ENCODE measurements at regions not wholly inside any gene's neighbourhood (a gene's known extent, or its start where the extent isn't known, plus 50 kb on each side); places are given as distances from the start of the nearest gene placed in this dataset.
A peak's percentile ranks its signal among the peaks of the same experiment; 100 is the strongest.

GRCh38 chr2:242024751-242025355 is 155.3 kb downstream of the RTP5 start:
- Histone ChIP-seq H3K4me3 (ENCODE audit: insufficient read depth, low read depth, low read length, poor library complexity, severe bottlenecking) (no peak overlapping the region), H3K9me3 (ENCODE audit: control insufficient read depth, low read length) (no peaks in the 10 kb centered on the region), H3K36me3 (ENCODE audit: control insufficient read depth, insufficient read depth, low read length) (no peaks in the 10 kb centered on the region), H3K4me1 (ENCODE audit: control insufficient read depth, insufficient read depth, low read length, poor library complexity, severe bottlenecking) (peaks cover 3% of the 10 kb centered on the region), H3K27me3 (replicated peaks; ENCODE audit: control insufficient read depth, insufficient read depth, low read length, poor library complexity, severe bottlenecking) (no peaks in the 10 kb centered on the region), H3K27ac (ENCODE audit: insufficient read depth, low read length, poor library complexity, severe bottlenecking) (no peak overlapping the region)
- no peak for DNase-seq

DNA sequence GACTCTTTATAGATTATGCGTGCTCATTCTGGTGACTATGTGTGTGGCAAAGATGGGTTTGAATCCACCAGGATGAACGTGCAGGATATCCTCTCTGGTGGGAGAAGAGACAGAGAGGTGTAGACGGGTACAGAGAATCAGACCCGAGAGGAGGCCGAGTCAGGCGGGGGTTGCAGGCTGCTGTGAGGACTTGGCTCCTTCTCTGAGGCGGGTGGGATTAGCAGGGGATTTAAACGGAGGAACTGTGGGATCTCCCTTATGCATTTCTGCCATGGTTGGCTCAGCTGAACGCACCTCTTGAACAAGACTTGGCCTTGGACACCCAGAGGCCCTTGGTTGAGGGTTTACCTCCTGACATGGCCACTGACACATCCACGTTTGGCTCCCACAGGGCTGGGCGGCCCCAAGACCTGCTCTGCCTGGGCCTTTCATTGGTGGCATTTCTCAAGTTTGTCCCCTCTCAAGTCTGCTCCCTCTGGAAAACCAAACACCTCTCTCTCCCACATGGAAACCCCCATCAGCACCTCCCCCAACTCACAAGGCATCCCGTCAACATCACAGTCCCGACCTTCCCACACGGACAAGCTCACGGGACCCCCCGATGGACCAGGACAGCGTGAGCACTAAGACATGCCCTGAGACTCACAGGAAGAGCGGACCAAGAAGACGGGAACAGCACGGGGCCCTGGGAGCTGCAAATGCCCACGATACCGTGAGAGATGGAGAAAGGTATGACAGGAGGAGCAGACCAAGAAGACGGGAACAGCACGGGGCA is 158.3 kb downstream of the RTP5 start:
- no peaks in the 10 kb centered on the region for H3K27me3 ChIP-seq (replicated peaks; ENCODE audit: control insufficient read depth, insufficient read depth, low read length, poor library complexity, severe bottlenecking)
- no peaks in the 10 kb centered on the region for H3K9me3 ChIP-seq (ENCODE audit: control insufficient read depth, low read length)
- no peaks in the 10 kb centered on the region for H3K36me3 ChIP-seq (ENCODE audit: control insufficient read depth, insufficient read depth, low read length)
- no peak overlapping the region for H3K27ac ChIP-seq (ENCODE audit: insufficient read depth, low read length, poor library complexity, severe bottlenecking)
- DNase-seq, result no peak
- H3K4me1 ChIP-seq (ENCODE audit: control insufficient read depth, insufficient read depth, low read length, poor library complexity, severe bottlenecking), result peaks cover 16% of the 10 kb centered on the region
- H3K4me3 ChIP-seq (ENCODE audit: insufficient read depth, low read depth, low read length, poor library complexity, severe bottlenecking), result no peak overlapping the region

DNA sequence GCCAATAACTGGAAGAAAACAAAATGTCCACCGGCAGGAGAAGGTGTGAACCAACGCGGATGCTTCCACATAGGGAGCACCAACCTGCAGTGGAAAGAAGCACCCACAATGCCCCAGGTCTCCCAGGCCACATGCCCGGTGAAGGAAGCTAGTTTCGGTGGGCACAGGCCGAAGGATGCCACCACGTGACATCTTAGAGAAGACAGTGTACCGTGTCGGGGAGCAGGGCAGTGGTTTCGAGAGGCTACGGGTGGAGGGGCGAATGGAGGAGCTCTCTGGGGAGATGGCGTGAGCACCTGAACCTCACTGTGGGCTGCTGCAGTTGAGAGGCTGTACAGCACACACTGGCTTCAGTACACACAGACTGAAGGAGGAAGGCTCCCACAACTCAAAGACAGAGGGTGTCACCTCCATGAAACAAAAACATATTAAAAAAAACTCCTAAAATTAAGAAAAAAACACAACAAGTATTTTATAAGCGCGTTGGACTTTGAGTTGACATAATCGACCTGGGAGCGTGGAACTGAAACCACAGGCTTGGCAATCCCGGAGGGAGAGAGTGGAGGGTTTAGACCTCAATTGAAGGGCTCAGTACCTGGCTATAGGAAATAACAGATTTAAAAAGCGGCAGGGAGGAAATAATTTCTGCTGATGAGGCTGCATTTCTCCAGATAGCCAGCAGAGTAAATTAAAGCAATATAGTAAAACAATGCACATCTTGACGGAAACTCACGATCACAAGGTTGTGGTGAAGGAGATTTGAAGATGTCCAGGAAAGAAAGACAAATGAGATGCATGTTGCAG is 160.1 kb downstream of the RTP5 start:
- Histone ChIP-seq H3K36me3 (ENCODE audit: control insufficient read depth, insufficient read depth, low read length) (no peaks in the 10 kb centered on the region), H3K4me3 (ENCODE audit: insufficient read depth, low read depth, low read length, poor library complexity, severe bottlenecking) (no peak overlapping the region), H3K27me3 (replicated peaks; ENCODE audit: control insufficient read depth, insufficient read depth, low read length, poor library complexity, severe bottlenecking) (no peaks in the 10 kb centered on the region), H3K27ac (ENCODE audit: insufficient read depth, low read length, poor library complexity, severe bottlenecking) (no peak overlapping the region), H3K9me3 (ENCODE audit: control insufficient read depth, low read length) (no peaks in the 10 kb centered on the region), H3K4me1 (ENCODE audit: control insufficient read depth, insufficient read depth, low read length, poor library complexity, severe bottlenecking) (peaks cover 16% of the 10 kb centered on the region)
- DNase-seq, result no peak

- Histone ChIP-seq H3K36me3 (ENCODE audit: control insufficient read depth, insufficient read depth, low read length) (no peaks in the 10 kb centered on the region), H3K4me1 (ENCODE audit: control insufficient read depth, insufficient read depth, low read length, poor library complexity, severe bottlenecking) (peaks cover 16% of the 10 kb centered on the region), H3K4me3 (ENCODE audit: insufficient read depth, low read depth, low read length, poor library complexity, severe bottlenecking) (no peak overlapping the region), H3K9me3 (ENCODE audit: control insufficient read depth, low read length) (no peaks in the 10 kb centered on the region), H3K27me3 (replicated peaks; ENCODE audit: control insufficient read depth, insufficient read depth, low read length, poor library complexity, severe bottlenecking) (no peaks in the 10 kb centered on the region), H3K27ac (ENCODE audit: insufficient read depth, low read length, poor library complexity, severe bottlenecking) (no peak overlapping the region)
- DNase-seq, result no peak
These were observed 160.7 kb downstream of the RTP5 start for GRCh38 chr2:242030226-242030575.

- Histone ChIP-seq H3K27ac (ENCODE audit: insufficient read depth, low read length, poor library complexity, severe bottlenecking) (no peak overlapping the region), H3K9me3 (ENCODE audit: control insufficient read depth, low read length) (no peaks in the 10 kb centered on the region), H3K4me1 (ENCODE audit: control insufficient read depth, insufficient read depth, low read length, poor library complexity, severe bottlenecking) (peaks cover 16% of the 10 kb centered on the region), H3K27me3 (replicated peaks; ENCODE audit: control insufficient read depth, insufficient read depth, low read length, poor library complexity, severe bottlenecking) (no peaks in the 10 kb centered on the region), H3K36me3 (ENCODE audit: control insufficient read depth, insufficient read depth, low read length) (no peaks in the 10 kb centered on the region), H3K4me3 (ENCODE audit: insufficient read depth, low read depth, low read length, poor library complexity, severe bottlenecking) (peak overlapping the region; percentile 53)
- no peak for DNase-seq
These were observed 161.3 kb downstream of the RTP5 start for GRCh38 chr2:242030858-242031257.

- peak; percentile 27 to 42 (median 28) for DNase-seq
- H3K27me3 ChIP-seq (replicated peaks; ENCODE audit: control insufficient read depth, insufficient read depth, low read length, poor library complexity, severe bottlenecking), result no peaks in the 10 kb centered on the region
- H3K9me3 ChIP-seq (ENCODE audit: control insufficient read depth, low read length), result no peaks in the 10 kb centered on the region
- H3K4me1 ChIP-seq (ENCODE audit: control insufficient read depth, insufficient read depth, low read length, poor library complexity, severe bottlenecking), result peaks cover 16% of the 10 kb centered on the region
- H3K4me3 ChIP-seq (ENCODE audit: insufficient read depth, low read depth, low read length, poor library complexity, severe bottlenecking), result peak overlapping the region; percentile 53
- no peaks in the 10 kb centered on the region for H3K36me3 ChIP-seq (ENCODE audit: control insufficient read depth, insufficient read depth, low read length)
- peak overlapping the region; percentile 56 for H3K27ac ChIP-seq (ENCODE audit: insufficient read depth, low read length, poor library complexity, severe bottlenecking)
These were observed 162.0 kb downstream of the RTP5 start for GRCh38 chr2:242031481-242032019.

DNA sequence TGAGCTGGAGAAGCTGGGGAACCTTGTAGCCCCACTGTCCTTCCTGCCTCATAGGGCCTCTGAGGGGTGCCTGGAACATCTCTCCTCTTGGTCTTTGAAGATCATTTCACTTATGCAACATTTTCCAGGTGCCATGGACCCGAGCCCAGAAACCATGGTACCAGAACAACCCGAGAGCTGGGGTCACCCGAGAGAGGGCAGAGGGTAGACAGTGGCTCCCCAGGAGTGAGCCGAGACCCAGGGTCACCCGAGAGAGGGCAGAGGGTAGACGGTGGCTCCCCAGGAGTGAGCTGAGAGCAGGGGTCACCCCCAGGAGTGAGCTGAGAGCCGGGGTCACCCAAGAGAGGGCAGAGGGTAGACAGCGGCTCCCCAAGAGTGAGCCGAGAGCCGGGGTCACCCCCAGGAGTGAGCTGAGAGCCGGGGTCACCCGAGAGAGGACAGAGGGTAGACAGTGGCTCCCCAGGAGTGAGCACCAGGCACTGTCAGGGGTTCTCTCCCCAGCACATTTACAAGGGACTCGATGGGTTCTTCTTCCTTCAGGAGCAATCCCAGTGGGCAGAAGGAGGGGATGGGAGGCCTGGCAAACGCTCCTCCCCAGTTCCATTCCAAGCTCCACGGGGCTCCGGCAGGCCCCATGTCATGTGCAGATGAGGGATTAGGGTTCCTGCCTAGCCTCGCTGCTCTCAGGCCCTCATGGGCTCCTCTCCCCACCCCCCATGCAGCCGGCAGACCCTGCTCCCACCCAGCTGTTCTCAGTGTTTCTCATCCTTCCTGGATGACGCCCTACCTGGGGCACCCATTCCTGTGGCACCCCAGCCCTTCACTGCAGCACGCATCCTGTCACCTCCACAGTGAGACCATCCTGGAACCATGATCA is 163.5 kb downstream of the RTP5 start:
- Histone ChIP-seq H3K4me1 (ENCODE audit: control insufficient read depth, insufficient read depth, low read length, poor library complexity, severe bottlenecking) (peaks cover 16% of the 10 kb centered on the region), H3K27me3 (replicated peaks; ENCODE audit: control insufficient read depth, insufficient read depth, low read length, poor library complexity, severe bottlenecking) (no peaks in the 10 kb centered on the region), H3K4me3 (ENCODE audit: insufficient read depth, low read depth, low read length, poor library complexity, severe bottlenecking) (no peak overlapping the region), H3K36me3 (ENCODE audit: control insufficient read depth, insufficient read depth, low read length) (no peaks in the 10 kb centered on the region), H3K27ac (ENCODE audit: insufficient read depth, low read length, poor library complexity, severe bottlenecking) (no peak overlapping the region), H3K9me3 (ENCODE audit: control insufficient read depth, low read length) (no peaks in the 10 kb centered on the region)
- no peak for DNase-seq

- no peaks in the 10 kb centered on the region for H3K27me3 ChIP-seq (replicated peaks; ENCODE audit: control insufficient read depth, insufficient read depth, low read length, poor library complexity, severe bottlenecking)
- no peak for DNase-seq
- H3K4me3 ChIP-seq (ENCODE audit: insufficient read depth, low read depth, low read length, poor library complexity, severe bottlenecking), result no peak overlapping the region
These were observed 164.6 kb downstream of the RTP5 start for GRCh38 chr2:242034138-242034537.

GRCh38 chr2:242034996-242035814 is 165.7 kb downstream of the RTP5 start:
- no peak for DNase-seq
- no peaks in the 10 kb centered on the region for H3K36me3 ChIP-seq (ENCODE audit: control insufficient read depth, insufficient read depth, low read length)
- H3K4me3 ChIP-seq (ENCODE audit: insufficient read depth, low read depth, low read length, poor library complexity, severe bottlenecking), result no peak overlapping the region
- H3K27ac ChIP-seq (ENCODE audit: insufficient read depth, low read length, poor library complexity, severe bottlenecking), result no peak overlapping the region
- no peaks in the 10 kb centered on the region for H3K27me3 ChIP-seq (replicated peaks; ENCODE audit: control insufficient read depth, insufficient read depth, low read length, poor library complexity, severe bottlenecking)
- H3K9me3 ChIP-seq (ENCODE audit: control insufficient read depth, low read length), result no peaks in the 10 kb centered on the region
- H3K4me1 ChIP-seq (ENCODE audit: control insufficient read depth, insufficient read depth, low read length, poor library complexity, severe bottlenecking), result peaks cover 13% of the 10 kb centered on the region

More at GRCh38 chr2:242034138-242034537, 164.6 kb downstream of the RTP5 start:
- peaks cover 16% of the 10 kb centered on the region for H3K4me1 ChIP-seq (ENCODE audit: control insufficient read depth, insufficient read depth, low read length, poor library complexity, severe bottlenecking)
- H3K9me3 ChIP-seq (ENCODE audit: control insufficient read depth, low read length), result no peaks in the 10 kb centered on the region
- no peak overlapping the region for H3K27ac ChIP-seq (ENCODE audit: insufficient read depth, low read length, poor library complexity, severe bottlenecking)
- H3K36me3 ChIP-seq (ENCODE audit: control insufficient read depth, insufficient read depth, low read length), result no peaks in the 10 kb centered on the region

Measured in effector memory CD4-positive, alpha-beta T cell (primary cell).